Body of pancreas (tissue), 4 donors: ENCODE measurements at regions not wholly inside any gene's neighbourhood (a gene's known extent, or its start where the extent isn't known, plus 50 kb on each side); places are given as distances from the start of the nearest gene placed in this dataset.

Experiments
- ATAC-seq: fragments of 150-250 bp; one replicate; pipeline ENCODE4 v1.9.1; 2016
- DNase-seq, 4 donors: peaks; one replicate each; pipeline ENCODE4 v3.0.0-alpha.2; 2019
- H3K27ac ChIP-seq, 4 donors: fragments of 200-600 bp; sonication (generic); 1 replicate in 3 of 4; 2 replicates in 1 of 4; pipeline versions ENCODE4 v1.5.1 to v1.6.1; 2016 to 2019; ENCODE audit warnings: mild to moderate bottlenecking in 1 of 4, mixed read lengths in 1 of 4, moderate library complexity in 1 of 4
- H3K27me3 ChIP-seq, 2 donors: fragments of 200-600 bp; sonication (generic); one replicate each; pipeline ENCODE4 v1.6.0; 2016; ENCODE audit warnings: mild to moderate bottlenecking in 1 of 2
- H3K36me3 ChIP-seq, 2 donors: fragments of 200-600 bp; sonication (generic); replicated peaks in 1 of 2; 2 replicates each; pipeline ENCODE4 v1.5.1; 2016; ENCODE audit warnings: low read depth in 2 of 2; ENCODE audit not compliant: insufficient read depth in 1 of 2
- H3K4me1 ChIP-seq: fragments of 200-600 bp; sonication (generic); one replicate; pipeline ENCODE4 v1.6.0; 2016
- H3K4me3 ChIP-seq, 2 donors: fragments of 200-600 bp; sonication (generic); 1 replicate in 1 of 2; 2 replicates in 1 of 2; pipeline ENCODE4 v1.5.1; 2016 to 2019
- H3K9me3 ChIP-seq, 3 donors: fragments of 200-600 bp; sonication (generic); 1 replicate in 2 of 3; 2 replicates in 1 of 3; pipeline ENCODE4 v1.5.1; 2016
- POLR2A ChIP-seq, 3 donors: fragments of 450-650 bp; IDR thresholded peaks; one replicate each; pipeline ENCODE4 v1.6.1; 2016; ENCODE audit warnings: antibody characterized with exemption in 3 of 3, mild to moderate bottlenecking in 2 of 3
- WGBS, 2 donors: methylation state at CpG; one replicate each; pipeline ENCODE4 v1.1.5; 2017; 5-methylcytosine and 5-hydroxymethylcytosine counted together
- intact Hi-C: fragments of 100-400 bp; cut with DNase I; formaldehyde crosslinking; loops from one replicate; pipeline ENCODE4 v1.15.1; 2023
- TF ChIP-seq, protein P1 (sequence below), 7 experiments: fragments of 450-650 bp in 4 of 7; fragments of 200-600 bp in 3 of 7; sonication (generic) in 3 of 7; IDR thresholded peaks; one replicate each; pipeline ENCODE4 v1.5.1; 2016 to 2019; ENCODE audit warnings: antibody characterized with exemption in 7 of 7

DNA sequence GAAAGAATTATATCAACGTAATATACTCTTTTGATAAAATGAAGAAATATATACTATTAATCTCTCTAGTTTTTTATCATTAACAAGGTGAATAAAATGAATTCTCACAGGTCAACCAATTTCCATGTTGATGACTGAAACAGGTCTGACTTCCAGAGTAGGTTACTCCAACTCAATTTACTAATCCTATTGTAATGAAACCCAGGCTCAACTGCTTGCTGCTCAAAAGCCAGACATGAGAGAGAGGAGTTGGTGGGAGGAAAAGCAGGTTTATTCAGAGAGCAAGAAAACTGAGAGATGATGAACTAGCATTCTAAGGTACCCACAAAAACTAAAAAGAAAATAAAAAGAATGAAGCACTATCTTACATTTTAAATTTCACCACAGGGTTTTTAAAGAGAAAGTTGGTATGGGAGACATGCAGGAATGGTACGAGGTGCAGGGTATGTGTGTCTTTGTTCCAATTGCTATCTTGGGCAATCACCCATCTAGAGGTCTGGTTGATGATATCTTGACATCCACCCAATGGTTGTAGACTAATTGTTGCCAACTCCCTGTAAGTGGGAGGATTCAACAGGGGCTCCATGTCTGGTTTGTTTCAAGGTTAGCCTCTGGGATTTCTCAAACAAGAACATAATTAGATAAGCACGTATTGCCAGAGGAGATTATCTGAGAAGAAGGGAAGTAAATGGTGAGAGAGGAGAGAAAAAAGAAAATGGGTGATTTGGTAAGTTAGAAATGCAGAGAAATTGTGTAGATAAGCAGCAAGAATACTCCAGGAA lies 471.4 kb upstream of the REG3G start:
- Histone ChIP-seq H3K36me3 (no peaks in the 10 kb centered on the region), H3K4me3 (no peak overlapping the region), H3K27ac (no peak overlapping the region), H3K4me1 (no peaks in the 10 kb centered on the region), H3K9me3 (no peaks in the 10 kb centered on the region), H3K27me3 (no peaks in the 10 kb centered on the region)
- no peak for ATAC-seq
- WGBS, 2 donors: 27 to 30% methylated on average over 3 of the region's 3 CpGs
- TF ChIP-seq POLR2A (IDR thresholded peaks at IDR 0.05): no peak
- TF ChIP-seq, protein P1, sequence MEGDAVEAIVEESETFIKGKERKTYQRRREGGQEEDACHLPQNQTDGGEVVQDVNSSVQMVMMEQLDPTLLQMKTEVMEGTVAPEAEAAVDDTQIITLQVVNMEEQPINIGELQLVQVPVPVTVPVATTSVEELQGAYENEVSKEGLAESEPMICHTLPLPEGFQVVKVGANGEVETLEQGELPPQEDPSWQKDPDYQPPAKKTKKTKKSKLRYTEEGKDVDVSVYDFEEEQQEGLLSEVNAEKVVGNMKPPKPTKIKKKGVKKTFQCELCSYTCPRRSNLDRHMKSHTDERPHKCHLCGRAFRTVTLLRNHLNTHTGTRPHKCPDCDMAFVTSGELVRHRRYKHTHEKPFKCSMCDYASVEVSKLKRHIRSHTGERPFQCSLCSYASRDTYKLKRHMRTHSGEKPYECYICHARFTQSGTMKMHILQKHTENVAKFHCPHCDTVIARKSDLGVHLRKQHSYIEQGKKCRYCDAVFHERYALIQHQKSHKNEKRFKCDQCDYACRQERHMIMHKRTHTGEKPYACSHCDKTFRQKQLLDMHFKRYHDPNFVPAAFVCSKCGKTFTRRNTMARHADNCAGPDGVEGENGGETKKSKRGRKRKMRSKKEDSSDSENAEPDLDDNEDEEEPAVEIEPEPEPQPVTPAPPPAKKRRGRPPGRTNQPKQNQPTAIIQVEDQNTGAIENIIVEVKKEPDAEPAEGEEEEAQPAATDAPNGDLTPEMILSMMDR (IDR thresholded peaks at IDR 0.05): no peak
- no peak for DNase-seq
- intact Hi-C loops: no loop called here

DNA sequence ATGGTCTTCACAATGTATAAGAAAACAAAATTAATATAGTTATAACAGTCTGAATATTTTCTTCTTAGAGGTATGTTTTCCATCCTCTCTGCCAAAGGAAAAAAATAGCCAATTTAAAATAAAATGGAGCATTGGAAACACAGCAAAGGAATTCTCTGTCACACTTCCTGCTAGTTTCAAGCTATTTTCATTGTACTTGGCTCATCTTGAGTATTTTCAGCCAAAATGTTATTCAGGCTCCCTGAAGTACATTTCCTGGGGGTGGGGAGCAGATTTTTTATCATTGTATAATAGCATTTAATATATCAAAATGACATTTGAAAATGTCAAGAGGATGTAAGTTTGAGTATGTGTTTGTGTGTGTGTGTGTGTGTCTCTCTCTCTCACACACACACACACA lies 463.6 kb upstream of the REG3G start:
- no peaks in the 10 kb centered on the region for H3K9me3 ChIP-seq
- no peak for DNase-seq
- intact Hi-C loops: no loop called here
- no peak overlapping the region for H3K4me3 ChIP-seq
- no peak overlapping the region for H3K27ac ChIP-seq
- H3K4me1 ChIP-seq: no peaks in the 10 kb centered on the region
- no peaks in the 10 kb centered on the region for H3K36me3 ChIP-seq
- TF ChIP-seq POLR2A (IDR thresholded peaks at IDR 0.05): no peak
- TF ChIP-seq, protein P1 (IDR thresholded peaks at IDR 0.05): no peak
- H3K27me3 ChIP-seq: no peaks in the 10 kb centered on the region
- ATAC-seq: no peak

GRCh38 chr2:78564666-78565065 lies 460.8 kb upstream of the REG3G start:
- no peak overlapping the region for H3K4me3 ChIP-seq
- H3K4me1 ChIP-seq: no peaks in the 10 kb centered on the region
- no peak overlapping the region for H3K27ac ChIP-seq
- H3K9me3 ChIP-seq: no peaks in the 10 kb centered on the region
- H3K36me3 ChIP-seq: no peaks in the 10 kb centered on the region
- ATAC-seq (no peak), DNase-seq (no peak)
- no peak for TF ChIP-seq POLR2A (IDR thresholded peaks at IDR 0.05)
- TF ChIP-seq, protein P1 (IDR thresholded peaks at IDR 0.05): no peak
- intact Hi-C loops: no loop called here
- H3K27me3 ChIP-seq: no peaks in the 10 kb centered on the region

GRCh38 chr2:78568782-78569373 lies 456.6 kb upstream of the REG3G start:
- H3K36me3 ChIP-seq: no peaks in the 10 kb centered on the region
- intact Hi-C loops: no loop called here
- H3K27me3 ChIP-seq: no peaks in the 10 kb centered on the region
- TF ChIP-seq, protein P1 (IDR thresholded peaks at IDR 0.05): no peak
- TF ChIP-seq POLR2A (IDR thresholded peaks at IDR 0.05): no peak
- no peak for DNase-seq
- no peaks in the 10 kb centered on the region for H3K9me3 ChIP-seq
- H3K4me3 ChIP-seq: no peak overlapping the region
- no peak overlapping the region for H3K27ac ChIP-seq
- 50 to 56% methylated on average over 6 of the region's 6 CpGs for WGBS, 2 donors
- ATAC-seq: no peak
- no peaks in the 10 kb centered on the region for H3K4me1 ChIP-seq

DNA sequence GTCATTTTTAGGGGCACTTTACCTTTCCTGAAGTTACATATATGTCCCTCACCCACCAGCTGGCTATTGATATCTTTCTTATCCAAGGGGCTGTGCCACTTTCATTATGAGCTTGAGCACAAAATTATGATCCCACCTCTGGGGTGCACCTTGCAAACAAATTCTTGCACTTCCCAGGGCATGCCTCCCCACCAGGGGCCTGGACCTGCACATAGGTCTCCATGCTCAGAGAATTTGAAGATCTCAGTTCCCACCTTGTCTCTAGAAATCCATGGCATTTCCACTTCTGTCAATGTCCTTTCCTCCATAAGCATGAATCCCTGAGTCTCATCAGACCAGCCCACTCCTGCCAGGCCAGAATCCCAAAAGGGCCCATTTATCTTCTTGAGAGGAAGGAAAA lies 449.1 kb upstream of the REG3G start:
- intact Hi-C loops: no loop called here
- ATAC-seq (no peak), DNase-seq (no peak)
- Histone ChIP-seq H3K4me3 (no peak overlapping the region), H3K27ac (no peak overlapping the region), H3K4me1 (no peaks in the 10 kb centered on the region), H3K36me3 (no peaks in the 10 kb centered on the region), H3K27me3 (no peaks in the 10 kb centered on the region), H3K9me3 (no peaks in the 10 kb centered on the region)
- TF ChIP-seq POLR2A (IDR thresholded peaks at IDR 0.05): no peak
- TF ChIP-seq, protein P1 (IDR thresholded peaks at IDR 0.05): no peak
